ENCODE measurements at regions not wholly inside any gene's neighbourhood (a gene's known extent, or its start where the extent isn't known, plus 50 kb on each side); places are given as distances from the start of the nearest gene placed in this dataset.
A peak's percentile ranks its signal among the peaks of the same experiment; 100 is the strongest.

- Histone ChIP-seq H3K36me3 (ENCODE audit: control insufficient read depth in 2 of 4, insufficient read depth in 4 of 4, low read length in 3 of 4) (no peaks in the 10 kb centered on the region), H3K9me3 (ENCODE audit: insufficient read depth in 2 of 2, low read depth in 1 of 2, low read length in 1 of 2) (no peaks in the 10 kb centered on the region), H2BK5ac (ENCODE audit: low read depth, low read length) (no peak overlapping the region), H3K4me3 (ENCODE audit: extremely low read depth in 1 of 4, insufficient read depth in 2 of 4, low read depth in 3 of 4, low read length in 4 of 4) (no peak overlapping the region), H4K5ac (ENCODE audit: insufficient read length, low read depth, low read length) (no peak overlapping the region), H2AFZ (ENCODE audit: low read length) (no peak overlapping the region), H3K79me1 (ENCODE audit: low read depth, low read length) (no peaks in the 10 kb centered on the region), H3K56ac (replicated peaks; ENCODE audit: insufficient read length, low read depth, low read length) (no peak overlapping the region), H3K9ac (replicated peaks in 1 of 4; ENCODE audit: extremely low read depth in 1 of 4, low read depth in 3 of 4, low read length in 3 of 4) (no peak overlapping the region), H4K8ac (ENCODE audit: extremely low read depth, insufficient read depth, low read length) (no peak overlapping the region; the same call in 1 of the 2 replicates), H3K23me2 (ENCODE audit: low read depth, low read length) (no peaks in the 10 kb centered on the region), H2AK5ac (ENCODE audit: low read depth, low read length) (no peak overlapping the region), H4K91ac (replicated peaks; ENCODE audit: insufficient read length, low read length) (no peak overlapping the region), H3K4me2 (ENCODE audit: insufficient read depth in 1 of 2, low read depth in 2 of 2, low read length in 2 of 2) (no peak overlapping the region), H3K14ac (ENCODE audit: insufficient read length) (no peak overlapping the region), H2BK15ac (ENCODE audit: low read length) (no peak overlapping the region), H4K20me1 (replicated peaks in 1 of 2; ENCODE audit: control insufficient read depth in 1 of 2, insufficient read depth in 2 of 2, low read length in 2 of 2) (no peaks in the 10 kb centered on the region), H3K23ac (ENCODE audit: insufficient read length) (no peak overlapping the region), H3K27ac (ENCODE audit: low read depth, low read length) (no peak overlapping the region), H2BK20ac (ENCODE audit: low read length) (no peak overlapping the region), H3K27me3 (replicated peaks in 1 of 4; ENCODE audit: control insufficient read depth in 3 of 4, extremely low read depth in 1 of 4, insufficient read depth in 3 of 4, low read length in 3 of 4) (no peaks in the 10 kb centered on the region), H3K18ac (ENCODE audit: extremely low read depth, low read length) (no peak overlapping the region), H3K4ac (replicated peaks; ENCODE audit: insufficient read length, low read depth, low read length) (no peak overlapping the region), H3K79me2 (ENCODE audit: control insufficient read depth in 1 of 2, insufficient read depth in 2 of 2, low read length in 2 of 2) (no peaks in the 10 kb centered on the region), H3K4me1 (replicated peaks in 1 of 4; ENCODE audit: control insufficient read depth in 3 of 4, insufficient read depth in 4 of 4, low read length in 3 of 4) (no peaks in the 10 kb centered on the region; a peak in 1 of 7 replicates), H2BK120ac (replicated peaks; ENCODE audit: low read depth, low read length) (no peak overlapping the region), H2BK12ac (ENCODE audit: low read depth, low read length) (no peak overlapping the region)
- ChIA-PET POLR2A (ENCODE audit: partially characterized antibody) (interaction anchor here (0.6 kb wide), 1 partner anchor 31 kb away, joined by 3 read pairs; no protein-coding TSS in a partner anchor), CTCF (ENCODE audit: partially characterized antibody) (interaction anchor here (0.6 to 1.8 kb wide), 6 partner anchors 9 to 478 kb away, joined by 3 to 5 read pairs (median 3); no protein-coding TSS in a partner anchor)
- DNase-seq (ENCODE audit: low read depth in 1 of 2, low spot score in 2 of 2) (peak in 1 of 2 experiments; percentile 50), FAIRE-seq (no peak)
- 87% methylated on average over 7 of the region's 7 CpGs; no CpG with 5 or more reads in 1 of the 2 experiments for WGBS, 2 experiments (ENCODE audit: extremely low coverage in 1 of 2, insufficient coverage in 1 of 2, insufficient read length in 1 of 2, insufficient replicate concordance in 2 of 2, low coverage in 1 of 2, low lambda C conversion rate in 2 of 2, missing lambda C conversion rate in 1 of 2)
- no peak for TF ChIP-seq HDAC2 (IDR thresholded peaks at IDR 0.05; ENCODE audit: borderline replicate concordance in 1 of 2, low read depth in 2 of 2, low read length in 2 of 2)
- no peak for TF ChIP-seq RXRA (IDR thresholded peaks at IDR 0.05; ENCODE audit: insufficient read depth, low read depth, low read length)
- TF ChIP-seq USF2 (IDR thresholded peaks at IDR 0.05; ENCODE audit: low read length), result no peak
- TF ChIP-seq CTCF (IDR thresholded peaks at IDR 0.05; ENCODE audit: control extremely low read depth in 1 of 3, insufficient read depth in 1 of 3, low read depth in 1 of 3, low read length in 3 of 3), result peak; percentile 28 to 34 (median 29); a peak in 3 of 4 replicates
- TF ChIP-seq HDAC6 (IDR thresholded peaks at IDR 0.05; ENCODE audit: low read depth, low read length), result no peak
- TF ChIP-seq TAF7 (optimal IDR thresholded peaks at IDR 0.05; ENCODE audit: borderline replicate concordance, low read depth, low read length), result no peak
Measured at GRCh38 chr1:79974659-79975058, 968.1 kb upstream of the ADGRL4 start.

All from H1 (cell line).